ENCODE measurements at regions not wholly inside any gene's neighbourhood (a gene's known extent, or its start where the extent isn't known, plus 50 kb on each side); places are given as distances from the start of the nearest gene placed in this dataset.

DNA sequence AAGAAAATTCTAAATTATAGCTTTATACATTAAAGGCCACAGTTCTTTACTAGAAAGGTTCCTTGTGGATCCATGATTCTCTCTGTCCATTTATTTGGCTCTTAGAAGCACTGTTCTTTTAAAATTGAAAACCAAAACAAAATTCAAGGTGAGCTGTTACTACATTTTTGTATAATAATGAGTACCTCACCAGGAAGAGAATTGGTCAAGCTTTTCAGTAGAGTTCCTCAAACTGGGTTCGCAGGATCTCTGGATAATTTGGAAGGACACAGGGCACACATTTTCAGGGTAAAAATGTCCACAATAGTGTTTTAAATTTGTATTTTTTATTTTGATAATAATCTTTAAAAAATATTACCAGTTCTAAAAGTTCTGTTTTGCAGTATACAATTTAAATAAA lies 93.0 kb downstream of the PPP1R3A start:
- no peak for DNase-seq

DNA sequence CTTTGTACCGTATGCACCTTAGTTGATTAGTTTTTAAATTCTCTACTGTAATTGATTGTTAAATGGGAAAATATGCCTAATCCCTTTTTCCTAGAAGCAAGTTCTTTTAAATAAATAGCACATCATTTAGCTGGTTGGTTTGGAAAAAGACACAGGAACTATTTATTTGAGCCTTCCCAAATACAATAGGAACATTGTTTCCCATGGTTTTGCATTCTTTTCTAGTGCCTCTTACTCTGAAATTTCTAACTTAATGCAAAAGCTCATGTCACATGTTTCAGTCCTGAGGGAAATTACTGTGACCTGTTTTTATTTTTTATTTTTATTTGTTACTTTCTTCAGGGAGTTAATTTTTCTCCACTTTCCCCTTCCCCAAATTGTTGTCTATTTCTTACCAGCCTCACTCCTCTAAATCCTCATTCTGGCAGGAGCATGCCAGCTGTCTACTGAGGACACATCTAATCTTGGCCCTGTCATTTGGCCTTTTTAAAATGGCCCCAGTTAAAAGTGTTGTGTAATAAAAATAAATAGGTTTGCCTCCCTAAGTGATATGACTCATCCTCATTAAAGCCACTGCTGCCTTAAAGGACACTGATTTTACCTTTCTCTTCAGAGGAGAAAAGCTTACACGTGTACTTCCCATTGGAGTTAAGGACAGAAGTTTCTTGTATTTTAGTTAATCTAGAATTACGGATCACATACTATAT lies 94.5 kb downstream of the PPP1R3A start:
- no peak for DNase-seq

DNA sequence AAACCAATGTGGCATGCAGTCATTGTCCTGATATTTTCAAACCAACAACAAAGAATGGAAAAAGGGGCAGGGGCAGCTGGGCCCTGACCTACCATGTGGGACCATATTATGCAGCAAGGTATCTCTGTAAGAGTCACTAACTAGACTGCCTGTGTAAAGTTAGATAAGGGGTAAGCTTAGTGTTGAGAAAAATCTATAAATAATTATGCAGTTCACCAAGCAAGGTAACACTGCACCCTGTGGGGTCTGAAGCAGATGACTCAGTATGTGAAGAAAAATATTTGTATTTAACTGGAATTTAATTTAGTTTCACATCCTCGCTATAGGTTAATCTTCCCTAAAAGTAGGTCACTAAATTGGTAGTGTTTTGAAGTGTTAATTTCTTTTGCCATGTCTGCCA lies 99.3 kb downstream of the PPP1R3A start:
- DNase-seq = no peak

DNA sequence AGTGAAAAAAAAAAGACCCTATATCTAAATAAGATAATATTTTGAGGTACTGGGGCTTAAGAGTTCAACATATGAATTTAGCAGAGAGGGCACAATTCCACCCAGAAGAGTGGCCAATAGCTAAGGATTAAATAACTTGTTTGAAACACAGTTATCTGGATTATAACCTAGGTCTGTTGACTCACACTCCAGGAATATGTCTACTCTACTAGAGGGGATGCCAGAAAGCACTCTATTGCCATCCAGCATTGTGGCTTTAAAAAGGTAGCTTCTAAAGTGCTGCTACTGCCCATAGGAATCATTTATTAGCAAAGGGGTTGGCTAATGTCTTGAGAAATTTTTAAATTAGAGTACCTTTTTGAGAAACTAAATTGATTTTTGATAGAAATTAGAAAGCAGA lies 102.2 kb downstream of the PPP1R3A start:
- no peak for DNase-seq

DNA sequence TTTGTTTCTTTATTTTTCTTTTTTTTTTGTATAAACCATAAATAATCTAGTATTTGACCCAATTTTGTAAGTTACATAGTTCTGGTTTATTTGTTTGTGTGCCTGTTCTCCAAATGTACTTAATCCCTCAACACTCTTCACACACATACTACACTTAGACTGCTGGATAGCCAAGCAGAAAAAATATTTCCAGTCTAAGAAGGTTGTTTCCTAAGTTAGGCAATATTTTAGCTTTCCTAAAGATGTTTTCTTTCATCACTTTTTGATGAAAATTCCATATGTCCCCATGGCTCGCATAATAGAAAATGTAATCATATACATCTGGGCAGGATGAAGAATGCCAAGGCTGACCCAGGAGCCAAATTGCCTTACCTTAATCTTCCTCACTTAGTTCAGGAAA lies 105.3 kb downstream of the PPP1R3A start:
- no peak for DNase-seq

DNA sequence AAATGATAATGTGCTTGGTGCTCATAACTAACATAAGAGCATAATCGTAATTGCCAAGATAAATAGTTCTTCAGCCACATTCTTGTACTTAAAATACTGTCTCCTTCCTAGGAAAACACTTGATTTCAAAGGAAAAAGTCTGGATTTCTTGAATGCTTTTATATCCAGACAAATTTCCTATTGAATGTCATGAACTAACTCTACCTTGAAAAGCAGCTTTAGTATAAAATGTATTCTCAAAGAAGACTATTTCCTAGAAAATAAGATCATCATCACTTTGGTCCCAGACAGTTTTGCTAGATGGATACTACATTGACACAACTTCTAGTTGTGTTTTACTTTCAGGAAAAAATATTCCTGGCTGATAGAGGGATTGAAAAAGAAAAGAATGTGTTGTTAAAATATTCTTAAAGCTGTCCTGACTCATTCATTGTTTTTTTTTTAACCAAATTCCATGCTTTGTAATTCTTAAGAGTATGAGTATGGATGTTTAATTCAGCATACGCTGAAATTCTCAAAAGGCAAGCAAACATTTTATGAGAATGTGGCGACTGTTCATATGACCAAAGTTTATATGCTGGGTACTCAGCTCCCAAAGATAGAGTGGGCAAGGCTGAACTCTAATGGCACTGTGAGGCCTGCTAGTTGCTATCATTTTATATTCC lies 106.1 kb downstream of the PPP1R3A start:
- no peak for DNase-seq

DNA sequence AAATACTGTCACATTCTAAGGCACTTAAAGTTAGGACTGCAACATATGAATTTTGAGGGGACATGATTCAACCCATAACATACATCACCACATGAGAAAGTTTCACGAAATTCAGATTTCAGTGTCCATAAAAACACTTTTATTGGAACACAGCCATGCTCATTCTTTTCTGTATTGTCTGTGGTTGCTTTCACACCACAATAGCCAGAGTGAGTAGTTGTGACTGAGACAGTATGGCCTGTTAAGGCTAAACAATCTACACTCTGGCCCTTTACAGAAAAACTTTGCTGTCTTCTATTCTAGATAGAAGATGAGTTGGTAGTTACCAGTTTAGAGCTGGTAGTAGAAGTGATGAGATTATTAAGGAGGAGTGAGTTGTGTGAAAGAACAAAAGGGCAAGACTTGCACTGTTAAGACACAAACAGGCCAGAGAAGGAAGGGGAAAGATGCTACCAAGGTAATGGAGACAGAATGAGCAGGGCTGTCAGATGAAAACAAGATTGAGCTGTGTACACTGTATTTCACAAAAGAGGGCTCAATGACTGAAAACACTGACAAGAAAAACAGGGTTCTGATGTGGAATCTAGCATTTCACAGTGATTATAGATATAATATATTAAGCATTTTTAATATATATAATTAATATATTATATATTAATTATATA lies 108.6 kb downstream of the PPP1R3A start:
- no peak for DNase-seq

DNA sequence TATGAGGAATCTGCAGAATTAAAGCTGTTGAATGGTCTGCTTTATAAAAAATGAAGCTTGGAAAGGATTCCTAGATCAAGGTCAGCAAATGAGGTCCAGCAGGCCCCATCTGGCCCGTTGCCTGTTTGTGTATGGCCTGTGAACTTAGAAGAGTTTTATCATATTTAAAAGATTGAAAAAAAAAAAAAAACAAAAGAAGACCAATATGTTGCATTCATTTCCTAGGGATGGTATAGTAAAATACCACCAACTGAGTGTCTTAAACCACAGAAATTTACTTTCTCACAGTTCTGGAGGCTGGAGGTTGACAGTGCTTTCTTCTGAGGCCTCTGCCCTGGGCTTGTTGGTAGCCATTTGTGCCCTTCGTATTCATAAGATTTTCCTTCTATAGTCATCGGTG lies 109.2 kb downstream of the PPP1R3A start:
- no peak for DNase-seq

DNA sequence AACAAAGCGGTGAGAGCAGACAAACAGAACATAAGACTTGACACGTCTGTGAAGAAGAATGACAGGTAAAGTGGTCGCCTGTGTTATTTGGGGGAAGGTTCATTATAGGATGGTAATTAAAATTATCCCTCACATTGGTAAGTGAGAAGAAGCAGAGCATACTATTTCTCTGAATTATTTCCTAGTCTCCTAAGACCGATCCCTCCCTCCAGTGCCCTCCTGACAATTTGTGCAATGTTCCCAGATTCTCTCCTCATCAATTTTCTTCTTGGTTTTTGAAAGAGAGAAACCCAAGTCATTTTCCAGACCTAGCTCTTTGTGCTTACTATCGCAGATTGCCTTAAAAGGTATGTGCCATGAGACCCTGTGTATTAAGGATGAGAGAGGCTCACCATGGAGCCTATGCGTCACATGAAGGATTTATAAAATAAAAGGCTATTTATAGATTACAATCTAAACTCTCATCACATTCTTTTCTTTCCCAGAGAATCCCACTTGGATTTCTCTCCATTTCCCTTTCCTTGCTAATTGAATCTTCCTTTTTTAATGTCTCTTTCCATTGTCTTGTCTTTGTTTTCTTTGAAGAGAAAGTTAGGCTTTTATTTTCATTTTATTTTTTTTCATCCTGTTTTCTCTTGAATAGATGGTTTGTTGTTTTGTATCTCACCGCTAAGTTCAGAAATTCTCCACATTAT lies 112.0 kb downstream of the PPP1R3A start:
- DNase-seq = no peak

DNA sequence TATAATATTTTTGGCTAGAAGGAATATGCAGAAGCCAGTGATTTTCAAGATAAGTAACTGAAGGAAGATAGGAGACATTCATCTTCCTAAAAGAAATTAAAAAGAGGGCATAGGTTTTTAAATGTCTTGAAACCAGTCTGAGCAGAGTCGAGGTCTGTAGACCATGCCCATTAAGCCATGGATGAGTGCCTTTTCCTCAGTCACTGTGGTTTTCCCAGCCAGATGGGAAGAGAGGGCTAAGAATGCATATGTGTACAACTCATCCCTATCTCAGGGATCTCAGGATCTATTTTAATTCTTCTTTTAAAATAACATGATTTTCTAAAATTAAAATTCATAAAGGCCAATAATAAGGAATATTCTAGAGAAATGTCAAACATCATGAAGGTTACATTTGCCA lies 112.8 kb downstream of the PPP1R3A start:
- no peak for DNase-seq

DNA sequence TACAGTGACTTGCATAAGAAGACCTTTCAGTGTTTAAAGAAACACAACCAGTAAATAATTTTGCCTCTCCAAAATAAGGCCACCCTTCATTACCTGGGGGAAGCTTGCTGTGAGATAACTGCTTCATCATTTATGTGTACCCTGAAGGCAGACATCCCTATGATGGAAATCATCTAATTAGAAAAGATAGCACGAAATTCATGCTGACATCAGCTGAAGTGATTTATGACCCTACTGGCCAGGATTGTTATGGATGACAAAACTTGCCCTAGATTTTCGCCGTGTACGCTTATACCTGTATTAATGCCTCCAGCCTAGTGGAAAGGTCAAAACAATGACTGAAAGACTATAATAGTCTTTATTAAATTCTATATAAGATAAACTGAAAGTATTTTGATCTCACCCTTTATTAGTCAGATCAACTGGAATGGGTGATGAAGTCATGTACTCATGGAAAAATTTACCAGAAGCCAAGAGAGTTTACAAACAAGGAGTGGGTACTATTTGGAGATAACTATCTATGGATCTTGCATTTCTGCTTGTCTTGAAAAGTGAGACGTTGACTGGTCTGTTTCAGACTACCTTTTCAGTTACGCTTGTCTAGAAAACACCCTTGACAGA lies 114.2 kb downstream of the PPP1R3A start:
- no peak for DNase-seq

DNA sequence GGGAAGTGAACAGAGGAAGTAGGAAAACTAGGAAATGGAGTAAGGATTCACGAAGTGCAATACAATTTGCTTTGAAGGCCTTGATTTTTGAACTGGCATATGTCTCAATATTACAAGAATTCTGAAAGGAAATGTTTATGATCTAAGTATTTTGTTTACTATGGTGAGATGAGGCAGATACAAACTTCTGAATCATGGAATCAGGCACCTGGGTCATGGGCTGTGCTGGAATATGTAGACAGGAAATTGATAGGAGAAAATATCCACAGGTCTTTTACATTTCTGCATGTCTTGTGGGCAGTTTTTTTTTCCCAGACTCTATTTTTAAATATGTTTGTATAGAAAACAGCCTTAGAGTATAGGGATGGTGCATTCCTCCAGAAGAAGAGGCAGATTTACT lies 117.1 kb downstream of the PPP1R3A start:
- no peak for DNase-seq

DNA sequence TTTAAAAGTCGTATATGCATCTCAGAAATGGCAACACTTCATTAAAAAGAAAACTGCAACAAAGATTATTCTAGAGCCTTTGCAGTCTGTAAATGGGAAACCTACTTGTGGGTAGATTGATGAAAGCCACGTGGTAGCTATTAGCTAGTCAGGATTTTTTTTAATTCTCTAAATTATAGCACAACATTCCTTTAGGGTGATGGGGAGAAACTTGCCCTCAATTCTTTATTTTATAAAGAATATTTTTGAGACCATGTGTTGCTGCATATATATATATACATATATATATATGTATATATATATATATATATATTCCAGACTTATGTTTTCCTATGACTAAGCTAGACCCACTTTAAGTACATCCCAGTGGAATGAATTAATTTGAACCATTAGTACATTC lies 118.0 kb downstream of the PPP1R3A start:
- DNase-seq = no peak

DNA sequence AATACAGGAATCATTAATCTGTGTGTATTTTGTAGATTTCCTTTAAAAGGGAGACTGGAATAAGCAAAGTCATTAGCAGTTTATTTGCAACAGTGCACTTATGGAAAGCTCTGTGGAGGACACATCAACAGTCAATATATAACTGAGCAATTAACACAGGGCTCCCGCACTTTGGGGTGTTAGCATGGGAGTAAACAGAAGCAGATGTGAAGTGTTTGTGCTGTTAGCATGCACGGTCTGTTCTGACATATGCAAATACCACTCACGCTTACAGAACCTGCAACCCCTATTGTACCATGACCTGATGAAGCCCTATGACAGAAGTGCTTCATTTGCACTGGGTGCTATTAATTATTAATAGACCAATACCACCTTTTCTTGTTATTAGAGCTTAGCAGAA lies 118.9 kb downstream of the PPP1R3A start:
- DNase-seq = no peak

DNA sequence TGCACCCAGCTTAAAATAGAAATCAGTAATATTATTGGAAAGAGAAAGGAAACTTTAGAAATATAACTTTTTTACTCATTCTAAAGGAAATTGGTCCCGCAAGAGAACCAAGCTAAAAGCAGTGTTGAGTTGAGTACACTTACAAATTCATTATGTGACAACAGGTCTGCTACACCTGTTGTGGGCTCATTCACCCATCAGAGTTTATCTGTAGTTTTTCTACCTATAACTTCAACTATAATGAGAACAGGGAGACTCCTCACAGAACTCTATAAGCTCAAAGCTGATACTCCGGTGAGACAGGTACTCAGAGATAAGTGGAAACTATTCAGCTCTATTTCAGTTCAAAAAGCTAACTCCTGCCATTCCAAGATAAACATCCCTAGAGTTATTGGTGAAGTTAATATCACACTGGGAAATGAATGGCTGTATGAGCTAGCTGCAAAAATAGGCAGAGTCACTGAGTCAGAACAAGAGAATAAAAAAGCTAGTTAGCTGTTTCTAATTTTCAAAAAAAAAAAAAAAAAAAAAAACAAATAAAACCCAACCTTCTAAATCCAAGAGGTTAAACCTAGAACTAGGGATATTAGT lies 121.3 kb downstream of the PPP1R3A start:
- no peak for DNase-seq

DNA sequence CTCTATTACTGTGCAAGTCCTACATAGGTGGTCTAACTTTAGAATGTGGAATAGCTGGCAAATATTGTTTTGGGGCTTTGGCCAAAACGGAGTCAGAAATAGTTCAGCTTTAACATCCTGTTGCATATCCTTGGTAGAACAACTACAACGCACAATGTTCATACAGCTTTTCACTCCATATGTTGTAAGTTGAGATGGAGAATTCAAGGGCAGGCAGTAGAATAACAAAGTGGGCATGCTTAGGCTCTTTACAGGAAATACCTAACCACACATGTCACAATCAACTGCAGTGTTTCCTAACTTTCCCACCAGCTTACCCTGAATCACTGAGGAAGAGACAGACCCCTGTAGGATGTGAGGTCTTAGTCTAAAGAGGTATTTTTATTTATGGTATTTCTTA lies 122.3 kb downstream of the PPP1R3A start:
- DNase-seq = no peak

DNA sequence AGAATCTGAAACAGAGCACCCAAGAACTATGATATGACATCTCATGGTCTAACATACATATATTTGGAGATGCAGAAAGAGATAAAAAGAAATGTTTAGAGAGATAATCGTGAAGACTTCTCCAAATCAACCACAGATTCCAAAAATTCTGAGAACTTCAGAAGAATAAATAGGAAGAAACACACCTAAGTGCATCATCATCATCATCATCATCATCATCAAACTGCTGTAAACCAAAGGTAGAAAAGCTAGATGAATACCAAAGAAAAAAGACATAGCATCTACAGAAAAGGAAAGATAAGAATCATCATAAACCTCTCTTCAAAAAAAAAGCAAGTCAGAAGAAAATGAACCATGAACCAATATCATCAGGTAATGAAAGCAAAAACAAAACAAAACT lies 124.2 kb downstream of the PPP1R3A start:
- DNase-seq = no peak

DNA sequence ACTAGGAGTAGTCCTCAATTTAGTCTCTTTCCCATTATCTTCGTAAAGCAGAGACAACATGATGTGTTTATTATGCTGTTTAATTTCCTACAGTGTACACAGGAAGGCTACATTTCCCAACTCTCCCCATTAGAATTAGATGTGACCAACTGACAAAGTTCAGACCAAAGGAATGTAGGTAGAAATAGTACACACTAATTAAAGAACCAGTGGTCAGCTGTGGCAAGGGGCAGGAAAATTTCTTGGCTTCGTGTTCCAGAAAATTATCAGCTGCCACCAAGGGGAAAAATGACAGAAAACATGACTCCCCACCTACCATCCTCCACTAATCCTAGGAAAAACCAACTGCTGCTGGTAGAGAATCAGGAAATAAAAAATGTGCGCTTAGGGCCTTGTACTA lies 125.6 kb downstream of the PPP1R3A start:
- no peak for DNase-seq

DNA sequence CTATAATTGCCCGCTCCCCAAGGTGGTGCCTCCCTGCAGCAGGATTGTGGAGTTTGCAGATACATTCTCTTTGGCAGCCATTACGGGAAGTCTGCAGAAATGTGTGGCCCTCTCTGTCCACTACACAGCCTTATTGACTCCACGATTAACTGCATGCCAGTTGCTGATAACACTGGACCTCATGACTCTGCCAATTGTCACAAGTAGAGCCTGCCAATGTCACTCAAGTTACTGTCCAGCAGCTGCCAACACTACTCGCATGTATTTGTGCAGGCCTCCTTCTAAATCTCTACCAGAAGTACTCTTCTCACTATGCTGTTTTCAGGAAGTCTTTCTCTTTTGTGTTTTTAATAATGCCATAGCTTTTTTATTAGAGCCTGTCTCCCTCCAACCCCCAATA lies 128.8 kb downstream of the PPP1R3A start:
- DNase-seq = no peak

DNA sequence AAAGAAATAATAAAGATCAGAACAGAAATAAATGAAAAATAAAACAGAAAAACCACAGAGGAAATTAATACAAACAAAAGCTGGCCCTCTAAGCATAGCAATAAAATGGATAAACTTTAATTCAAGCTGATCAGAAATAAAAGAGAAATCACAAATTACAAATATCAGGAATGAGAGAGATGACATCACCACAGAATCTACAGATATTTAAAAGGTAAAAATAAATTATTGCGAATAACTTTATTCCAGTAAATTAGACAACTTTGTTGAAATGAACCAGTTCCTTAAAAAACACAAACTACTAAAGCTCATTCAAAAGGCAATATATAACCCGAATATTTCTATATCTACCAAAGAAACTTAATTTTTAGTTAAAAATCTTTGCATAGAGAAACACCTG lies 131.7 kb downstream of the PPP1R3A start:
- no peak for DNase-seq

DNA sequence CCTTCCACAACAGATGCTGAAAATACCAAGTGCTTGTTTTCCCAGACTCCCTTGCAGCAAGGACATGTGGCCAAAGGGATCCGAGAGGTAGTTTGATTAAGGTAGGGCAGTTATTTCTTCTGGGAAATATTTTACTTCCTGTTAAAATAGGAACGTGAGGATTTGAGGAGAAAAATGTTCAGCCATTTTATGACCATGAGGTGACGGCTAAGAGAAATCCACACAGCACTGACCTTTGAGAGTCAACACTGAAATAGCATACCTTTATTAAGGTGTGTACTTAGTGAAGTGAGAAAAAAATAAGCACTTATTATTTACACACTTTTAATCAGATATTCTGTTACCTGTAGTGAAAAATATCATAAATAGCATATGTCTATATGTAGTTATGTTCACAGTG lies 133.9 kb downstream of the PPP1R3A start:
- DNase-seq = no peak

DNA sequence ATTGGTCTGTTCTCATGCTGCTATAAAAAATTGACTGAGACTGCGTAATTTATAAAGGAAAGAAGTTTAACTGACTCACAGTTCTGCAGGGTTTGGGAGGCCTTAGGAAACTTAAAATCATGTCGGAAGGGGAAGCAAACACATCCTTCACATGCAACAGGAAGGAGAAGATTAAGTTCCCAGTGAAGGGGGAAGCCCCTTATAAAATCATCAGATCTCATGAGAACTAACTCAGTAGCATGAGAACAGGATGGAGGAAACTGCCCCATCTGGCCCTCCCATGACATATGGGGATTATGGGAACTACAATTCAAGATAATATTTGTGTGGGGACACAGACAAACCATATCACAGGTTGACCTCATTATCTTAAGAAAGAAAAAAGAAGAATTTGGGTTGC lies 134.5 kb downstream of the PPP1R3A start:
- DNase-seq = no peak

DNA sequence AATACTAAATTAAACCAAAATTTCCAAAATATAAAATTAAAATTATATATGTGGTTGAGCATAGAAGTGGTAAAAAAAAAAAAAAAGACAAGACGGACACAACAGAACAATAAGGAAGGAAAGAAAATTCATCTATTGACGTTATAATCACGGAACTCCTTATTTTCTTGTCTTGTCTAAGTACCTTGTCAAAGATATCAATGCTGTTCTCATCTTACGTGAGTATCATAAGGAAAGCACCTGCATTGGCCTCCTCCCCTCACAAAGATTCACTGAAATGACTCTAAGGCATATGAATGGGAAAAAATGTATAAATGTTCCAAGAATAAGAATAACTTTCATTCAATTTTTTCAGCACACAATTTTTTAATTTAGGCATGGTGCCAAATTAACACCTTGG lies 135.4 kb downstream of the PPP1R3A start:
- no peak for DNase-seq
